PFSK-1 (cell line): ENCODE measurements at regions not wholly inside any gene's neighbourhood (a gene's known extent, or its start where the extent isn't known, plus 50 kb on each side); places are given as distances from the start of the nearest gene placed in this dataset.

Experiments
- FOXP2 ChIP-seq: optimal IDR thresholded peaks from 2 replicates; pipeline ENCODE3; 2011; ENCODE audit warnings: borderline replicate concordance, control low read depth, inconsistent platforms; ENCODE audit not compliant: insufficient read depth; ENCODE audit errors: extremely low read length, extremely low read depth
- POLR2AphosphoS5 ChIP-seq: IDR thresholded peaks from 2 replicates; pipeline ENCODE4 v1.6.1; 2012; ENCODE audit warnings: low read depth, mild to moderate bottlenecking, control low read depth, low read length, moderate library complexity
- SIN3A ChIP-seq: IDR thresholded peaks from 2 replicates; pipeline ENCODE4 v1.6.1; 2012; ENCODE audit warnings: mild to moderate bottlenecking, low read length, moderate library complexity, borderline replicate concordance; ENCODE audit not compliant: insufficient read depth
- TAF1 ChIP-seq: IDR thresholded peaks from 2 replicates; pipeline ENCODE4 v1.6.1; 2012; ENCODE audit warnings: low read length, control low read depth, borderline replicate concordance; ENCODE audit not compliant: insufficient read depth
- TF ChIP-seq, protein P1 (sequence below), 2 experiments: IDR thresholded peaks; 2 replicates each; pipeline versions ENCODE4 v1.6.1 to v1.8.0; 2011 to 2012; ENCODE audit warnings: low read depth in 2 of 2, low read length in 2 of 2, control low read depth in 1 of 2, inconsistent platforms in 1 of 2, mild to moderate bottlenecking in 1 of 2, moderate library complexity in 1 of 2; ENCODE audit not compliant: insufficient read depth in 1 of 2

DNA sequence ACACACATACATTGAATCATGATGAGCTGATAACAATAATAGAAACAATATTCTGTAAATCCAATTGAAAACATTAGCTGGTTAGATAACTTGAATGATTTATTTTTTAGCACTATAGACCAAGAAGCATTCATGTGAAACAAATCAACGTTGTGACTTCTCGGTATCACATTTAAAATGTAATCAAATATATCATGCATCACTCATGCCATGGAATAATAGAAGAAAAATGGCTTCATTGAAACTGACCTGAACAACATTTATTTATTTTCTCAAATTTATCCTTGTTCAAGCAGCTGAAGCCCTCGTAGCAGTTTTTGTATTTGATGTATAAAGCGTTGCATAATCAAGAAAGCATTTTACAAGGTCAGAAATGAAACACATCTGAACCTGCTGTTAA, 299.6 kb upstream of the CDH18 start:
- TF ChIP-seq FOXP2 (no peak), POLR2AphosphoS5 (no peak), TAF1 (no peak), SIN3A (no peak)
- TF ChIP-seq, protein P1, sequence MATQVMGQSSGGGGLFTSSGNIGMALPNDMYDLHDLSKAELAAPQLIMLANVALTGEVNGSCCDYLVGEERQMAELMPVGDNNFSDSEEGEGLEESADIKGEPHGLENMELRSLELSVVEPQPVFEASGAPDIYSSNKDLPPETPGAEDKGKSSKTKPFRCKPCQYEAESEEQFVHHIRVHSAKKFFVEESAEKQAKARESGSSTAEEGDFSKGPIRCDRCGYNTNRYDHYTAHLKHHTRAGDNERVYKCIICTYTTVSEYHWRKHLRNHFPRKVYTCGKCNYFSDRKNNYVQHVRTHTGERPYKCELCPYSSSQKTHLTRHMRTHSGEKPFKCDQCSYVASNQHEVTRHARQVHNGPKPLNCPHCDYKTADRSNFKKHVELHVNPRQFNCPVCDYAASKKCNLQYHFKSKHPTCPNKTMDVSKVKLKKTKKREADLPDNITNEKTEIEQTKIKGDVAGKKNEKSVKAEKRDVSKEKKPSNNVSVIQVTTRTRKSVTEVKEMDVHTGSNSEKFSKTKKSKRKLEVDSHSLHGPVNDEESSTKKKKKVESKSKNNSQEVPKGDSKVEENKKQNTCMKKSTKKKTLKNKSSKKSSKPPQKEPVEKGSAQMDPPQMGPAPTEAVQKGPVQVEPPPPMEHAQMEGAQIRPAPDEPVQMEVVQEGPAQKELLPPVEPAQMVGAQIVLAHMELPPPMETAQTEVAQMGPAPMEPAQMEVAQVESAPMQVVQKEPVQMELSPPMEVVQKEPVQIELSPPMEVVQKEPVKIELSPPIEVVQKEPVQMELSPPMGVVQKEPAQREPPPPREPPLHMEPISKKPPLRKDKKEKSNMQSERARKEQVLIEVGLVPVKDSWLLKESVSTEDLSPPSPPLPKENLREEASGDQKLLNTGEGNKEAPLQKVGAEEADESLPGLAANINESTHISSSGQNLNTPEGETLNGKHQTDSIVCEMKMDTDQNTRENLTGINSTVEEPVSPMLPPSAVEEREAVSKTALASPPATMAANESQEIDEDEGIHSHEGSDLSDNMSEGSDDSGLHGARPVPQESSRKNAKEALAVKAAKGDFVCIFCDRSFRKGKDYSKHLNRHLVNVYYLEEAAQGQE (IDR thresholded peaks at IDR 0.05; ENCODE audit: insufficient read depth in 1 of 2, low read depth in 2 of 2, low read length in 2 of 2), result no peak

DNA sequence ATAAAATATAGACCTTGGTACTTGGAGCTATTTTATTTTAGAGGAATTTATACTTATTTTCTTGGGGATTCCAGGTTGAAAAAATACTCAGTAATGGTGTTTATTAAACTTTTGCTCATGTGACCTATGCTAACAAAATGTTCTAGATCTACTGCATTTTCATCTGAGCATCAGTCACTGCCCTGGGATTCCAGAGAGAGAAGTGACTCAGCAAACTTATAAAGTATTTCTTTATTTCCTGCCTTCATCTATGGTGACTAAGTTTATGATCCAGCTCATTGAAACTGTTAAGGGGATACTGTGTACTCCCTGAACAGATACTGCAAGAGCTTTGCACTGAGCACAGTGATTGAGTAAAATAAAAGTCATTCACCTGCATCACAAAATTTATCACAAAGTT, 298.5 kb upstream of the CDH18 start:
- TF ChIP-seq, protein P1 (IDR thresholded peaks at IDR 0.05; ENCODE audit: insufficient read depth in 1 of 2, low read depth in 2 of 2, low read length in 2 of 2), result no peak
- TF ChIP-seq TAF1 (no peak), SIN3A (no peak), POLR2AphosphoS5 (no peak), FOXP2 (no peak)

DNA sequence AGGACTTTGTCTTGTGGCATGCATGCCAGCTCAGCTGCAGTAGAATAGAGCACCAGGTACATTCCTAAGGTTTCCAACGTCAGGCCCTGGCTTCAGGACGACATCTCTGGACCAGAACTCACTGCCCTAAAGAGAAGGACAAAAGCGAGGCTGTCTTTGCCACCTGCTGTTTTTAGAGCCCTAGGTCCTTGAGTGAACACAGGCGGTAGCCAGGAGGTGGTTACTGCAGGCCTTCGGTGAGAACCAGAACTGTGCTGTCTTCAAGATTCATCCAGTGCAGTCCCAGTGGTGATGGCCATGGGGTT, 288.9 kb upstream of the CDH18 start:
- TF ChIP-seq, protein P1 (IDR thresholded peaks at IDR 0.05; ENCODE audit: insufficient read depth in 1 of 2, low read depth in 2 of 2, low read length in 2 of 2), result no peak
- TF ChIP-seq FOXP2 (no peak), SIN3A (no peak), POLR2AphosphoS5 (no peak), TAF1 (no peak)

DNA sequence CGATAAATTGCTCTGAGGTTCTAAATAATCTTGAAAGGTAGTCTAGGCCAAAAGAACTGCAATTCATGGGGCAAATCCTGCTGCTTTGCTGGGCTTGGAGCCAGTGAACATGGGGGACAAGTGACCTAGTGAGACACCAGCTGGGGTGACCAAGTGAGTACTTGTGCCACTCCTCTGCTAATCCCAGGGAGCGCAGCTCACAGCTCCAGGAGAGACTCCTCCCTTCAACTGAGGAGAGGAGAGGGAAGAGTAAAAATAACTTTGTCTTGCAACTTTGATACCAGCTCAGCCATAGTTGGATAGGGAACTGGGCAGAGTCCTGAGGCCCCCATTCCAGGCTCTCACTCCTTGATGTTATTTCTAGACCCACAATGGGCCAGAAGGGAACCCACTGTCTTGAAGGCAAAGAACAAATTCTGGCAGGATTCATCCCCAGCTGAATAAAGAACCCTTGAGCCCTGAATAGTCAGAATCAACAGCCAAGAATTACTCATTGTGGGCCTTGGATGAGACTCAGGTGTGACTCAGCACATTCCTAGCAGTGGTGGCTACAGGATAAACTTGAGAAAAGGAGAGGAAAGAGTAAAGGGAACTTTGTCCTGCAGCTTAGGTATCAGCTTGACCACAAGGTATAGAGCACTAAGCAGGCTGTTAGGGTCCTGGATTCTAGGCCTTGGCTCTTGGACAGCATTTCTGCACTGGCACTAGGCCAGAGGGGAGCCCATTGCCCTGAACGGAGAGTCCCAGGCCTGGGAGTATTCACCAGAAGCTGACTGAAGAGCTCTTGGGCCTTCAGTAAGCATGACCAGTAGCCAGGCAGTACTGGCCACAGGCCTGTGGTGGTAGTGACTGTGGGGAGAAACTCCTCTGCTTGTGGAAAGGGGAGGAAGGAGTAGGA, 288.3 kb upstream of the CDH18 start:
- TF ChIP-seq, protein P1 (IDR thresholded peaks at IDR 0.05; ENCODE audit: insufficient read depth in 1 of 2, low read depth in 2 of 2, low read length in 2 of 2), result no peak
- TF ChIP-seq POLR2AphosphoS5 (no peak), SIN3A (no peak), TAF1 (no peak), FOXP2 (no peak)
